GM10248 (cell line): ENCODE measurements at regions not wholly inside any gene's neighbourhood (a gene's known extent, or its start where the extent isn't known, plus 50 kb on each side); places are given as distances from the start of the nearest gene placed in this dataset.

ENCODE experiments used
- CTCF ChIA-PET: fragments of 300-600 bp; sonication (Branson Sonifier 250); formaldehyde crosslinking; extraction: SDS; loops from one replicate; lab custom pipeline; 2021; ENCODE audit warnings: antibody characterized with exemption; lab: Yijun Ruan, JAX
- POLR2A ChIA-PET: fragments of 350-650 bp; sonication (Branson Sonifier 250); formaldehyde crosslinking; extraction: SDS; loops from one replicate; lab custom pipeline; 2020; ENCODE audit warnings: antibody characterized with exemption; lab: Yijun Ruan, JAX
- DNase-seq: peaks from one replicate; pipeline ENCODE4 v3.0.0; 2012; ENCODE audit errors: extremely low spot score
- TF ChIP-seq, protein P1 (sequence below): IDR thresholded peaks from 2 replicates; pipeline ENCODE4 v1.5.1; 2012; ENCODE audit warnings: mild to moderate bottlenecking, low read depth; ENCODE audit errors: extremely low read depth, missing control alignments, control extremely low read depth

DNA sequence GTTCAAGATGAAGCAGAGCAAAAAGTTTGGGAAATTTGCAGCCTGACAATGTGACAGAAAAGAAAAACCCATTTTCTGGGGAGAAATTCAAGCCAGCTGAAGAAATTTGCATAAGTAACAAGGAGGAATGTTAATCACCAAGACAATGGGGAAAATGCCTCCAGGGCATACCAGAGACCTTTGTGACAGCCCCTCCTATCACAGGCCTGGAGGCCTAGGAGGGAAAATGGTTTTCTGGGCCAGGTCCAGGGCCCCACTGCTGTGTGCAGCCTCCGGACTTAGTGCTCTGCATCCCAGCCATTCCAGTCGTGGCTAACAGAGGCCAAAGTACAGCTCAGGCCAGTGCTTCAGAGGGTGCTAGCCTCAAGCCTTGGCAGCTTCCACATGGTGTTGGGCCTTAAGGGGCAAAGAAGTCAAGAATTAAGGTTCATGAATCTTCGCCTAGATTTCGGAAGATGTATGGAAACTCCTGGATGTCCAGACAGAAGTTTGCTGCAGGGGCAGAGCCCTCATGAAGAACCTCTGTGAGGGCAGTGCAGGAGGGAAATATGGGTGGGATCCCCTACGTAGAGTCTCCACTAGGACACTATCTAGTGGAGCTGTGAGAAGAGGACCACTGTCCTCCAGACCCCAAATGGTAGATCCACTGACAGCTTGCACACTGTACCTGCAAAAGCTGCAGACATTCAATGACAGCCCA, 314.1 kb upstream of the TRIB2 start:
- DNase-seq: no peak
- ChIA-PET CTCF (no interaction called here), POLR2A (no interaction called here)
- TF ChIP-seq, protein P1, sequence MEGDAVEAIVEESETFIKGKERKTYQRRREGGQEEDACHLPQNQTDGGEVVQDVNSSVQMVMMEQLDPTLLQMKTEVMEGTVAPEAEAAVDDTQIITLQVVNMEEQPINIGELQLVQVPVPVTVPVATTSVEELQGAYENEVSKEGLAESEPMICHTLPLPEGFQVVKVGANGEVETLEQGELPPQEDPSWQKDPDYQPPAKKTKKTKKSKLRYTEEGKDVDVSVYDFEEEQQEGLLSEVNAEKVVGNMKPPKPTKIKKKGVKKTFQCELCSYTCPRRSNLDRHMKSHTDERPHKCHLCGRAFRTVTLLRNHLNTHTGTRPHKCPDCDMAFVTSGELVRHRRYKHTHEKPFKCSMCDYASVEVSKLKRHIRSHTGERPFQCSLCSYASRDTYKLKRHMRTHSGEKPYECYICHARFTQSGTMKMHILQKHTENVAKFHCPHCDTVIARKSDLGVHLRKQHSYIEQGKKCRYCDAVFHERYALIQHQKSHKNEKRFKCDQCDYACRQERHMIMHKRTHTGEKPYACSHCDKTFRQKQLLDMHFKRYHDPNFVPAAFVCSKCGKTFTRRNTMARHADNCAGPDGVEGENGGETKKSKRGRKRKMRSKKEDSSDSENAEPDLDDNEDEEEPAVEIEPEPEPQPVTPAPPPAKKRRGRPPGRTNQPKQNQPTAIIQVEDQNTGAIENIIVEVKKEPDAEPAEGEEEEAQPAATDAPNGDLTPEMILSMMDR: no peak

DNA sequence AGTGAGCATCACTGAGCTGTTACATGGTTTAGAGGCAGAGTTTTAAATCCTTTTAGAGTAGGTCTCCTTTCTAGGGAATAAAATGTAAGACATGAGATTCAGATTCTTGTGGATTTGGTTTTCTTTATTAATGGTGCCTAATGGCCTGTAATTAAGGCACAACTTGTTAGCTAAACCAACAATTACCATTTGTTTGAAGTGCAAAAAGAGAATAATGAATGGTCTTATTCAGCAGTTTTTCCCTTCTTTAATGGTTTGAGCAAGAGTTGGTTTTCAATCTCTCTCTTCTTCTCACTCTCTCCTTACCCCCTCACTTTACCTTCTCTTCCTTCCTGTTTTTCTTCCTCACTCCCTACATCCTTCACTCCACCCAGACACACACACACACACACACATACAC, 312.2 kb upstream of the TRIB2 start:
- no peak for DNase-seq
- TF ChIP-seq, protein P1: no peak
- CTCF ChIA-PET: no interaction called here
- POLR2A ChIA-PET: no interaction called here

DNA sequence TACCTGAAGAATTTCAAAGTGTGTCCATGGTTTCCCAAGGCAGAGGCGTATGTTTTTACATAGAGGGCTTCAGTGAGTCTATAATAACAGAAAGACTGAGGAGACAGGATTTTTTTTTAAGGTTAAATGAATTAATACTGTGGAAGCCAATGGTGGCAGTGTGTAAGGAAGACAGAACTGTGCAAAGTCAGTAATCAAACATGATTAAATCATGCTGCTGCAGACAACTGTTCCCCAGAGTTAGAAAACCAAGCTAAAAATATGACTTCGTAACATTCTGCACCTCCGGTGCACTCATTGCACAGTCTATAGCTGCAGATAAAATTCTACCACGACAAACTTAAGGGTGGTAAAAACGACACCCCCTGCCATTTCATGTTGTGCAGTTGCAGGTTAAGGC, 309.6 kb upstream of the TRIB2 start:
- TF ChIP-seq, protein P1: no peak
- POLR2A ChIA-PET: no interaction called here
- DNase-seq: no peak
- CTCF ChIA-PET: no interaction called here

DNA sequence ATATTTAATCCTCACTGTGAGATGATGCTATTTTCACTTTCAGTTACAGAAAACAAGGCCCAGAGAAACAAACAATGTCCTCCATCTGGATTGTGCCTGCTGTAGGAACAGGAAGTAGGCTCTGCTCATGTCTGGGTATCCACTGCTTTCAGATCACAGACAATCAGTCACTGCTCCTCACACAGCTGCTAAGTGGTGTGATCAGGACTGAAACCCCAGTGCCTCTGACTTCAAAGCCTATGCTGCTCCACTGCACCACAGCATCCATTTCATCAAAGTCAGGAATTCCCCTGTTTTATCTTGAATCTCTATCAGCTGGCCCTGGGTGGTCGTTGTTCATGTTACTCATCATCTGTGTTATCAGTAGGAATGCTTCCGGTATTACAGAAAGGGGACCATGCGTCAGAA, 303.8 kb upstream of the TRIB2 start:
- TF ChIP-seq, protein P1: no peak
- ChIA-PET CTCF (no interaction called here), POLR2A (no interaction called here)
- DNase-seq: peak; percentile 19

DNA sequence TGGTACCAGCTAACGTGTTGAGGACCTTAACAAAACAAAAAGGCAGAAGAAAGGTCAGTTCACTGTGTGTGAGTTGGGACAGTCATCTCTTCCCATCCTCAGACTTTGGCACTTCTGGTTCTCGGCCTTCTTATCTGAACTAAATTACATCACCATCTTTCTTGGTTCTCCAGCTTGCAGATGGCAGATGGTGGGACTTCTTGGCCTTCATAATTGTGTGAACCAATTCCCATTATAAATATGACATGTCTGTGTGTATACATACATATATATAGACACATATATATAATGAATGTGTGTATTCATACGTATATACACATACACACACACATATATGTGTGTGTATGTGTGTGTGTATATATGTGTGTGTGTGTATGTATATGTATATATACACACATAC, 301.2 kb upstream of the TRIB2 start:
- CTCF ChIA-PET: interaction anchor here (1.5 kb wide), 1 partner anchor 11 kb away, joined by 3 read pairs; no protein-coding TSS in a partner anchor

DNA sequence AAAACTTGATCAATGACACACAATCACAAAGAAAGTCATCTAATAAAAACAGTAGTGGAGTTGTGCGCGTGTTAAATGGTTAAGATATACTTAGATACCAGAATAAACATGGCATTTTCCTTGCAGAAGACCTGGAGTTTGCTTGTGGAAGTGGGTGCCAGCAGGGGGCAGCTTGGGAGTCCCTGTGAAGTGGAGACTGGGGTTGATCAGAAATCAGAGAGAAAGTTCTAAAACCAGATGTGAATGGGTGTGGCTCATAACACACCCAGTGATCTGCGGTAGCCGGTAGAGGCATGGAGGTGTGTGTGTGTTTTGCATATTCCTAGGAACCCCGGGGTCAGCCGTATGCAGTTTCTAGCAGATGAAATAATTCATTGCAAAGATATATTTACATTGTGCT, 300.1 kb upstream of the TRIB2 start:
- DNase-seq: no peak

More for the DNA sequence above, 301.2 kb upstream of the TRIB2 start:
- POLR2A ChIA-PET: no interaction called here
- TF ChIP-seq, protein P1: no peak
- no peak for DNase-seq

More for the DNA sequence above, 300.1 kb upstream of the TRIB2 start:
- CTCF ChIA-PET: no interaction called here
- POLR2A ChIA-PET: no interaction called here
- TF ChIP-seq, protein P1: peak; percentile 21
